ENCODE measurements at regions not wholly inside any gene's neighbourhood (a gene's known extent, or its start where the extent isn't known, plus 50 kb on each side); places are given as distances from the start of the nearest gene placed in this dataset.
"Not testable (repeated sequence)": the region's sequence is repeated elsewhere in the genome, so short reads cannot be mapped to it uniquely, and the experiment has no call there.

GRCh38 chr3:20905210-20905805 lies 719.3 kb upstream of the SGO1 start:
- no peak for DNase-seq

GRCh38 chr3:20904671-20905070 lies 718.7 kb upstream of the SGO1 start:
- DNase-seq: no peak

- no peak for DNase-seq
Measured at GRCh38 chr3:20898962-20899361, 713.0 kb upstream of the SGO1 start.

- DNase-seq: no peak
Measured at GRCh38 chr3:20890111-20890519, 704.1 kb upstream of the SGO1 start.

- DNase-seq: no peak
Measured at GRCh38 chr3:20878691-20879090, 692.7 kb upstream of the SGO1 start.

GRCh38 chr3:20873235-20873634 lies 687.2 kb upstream of the SGO1 start:
- DNase-seq: no peak

GRCh38 chr3:20870106-20870899 lies 684.3 kb upstream of the SGO1 start:
- no peak for DNase-seq

- DNase-seq: no peak
Measured at GRCh38 chr3:20865803-20866202, 679.8 kb upstream of the SGO1 start.

GRCh38 chr3:20861454-20861853 lies 675.4 kb upstream of the SGO1 start:
- DNase-seq: no peak

GRCh38 chr3:20857636-20858035 lies 671.6 kb upstream of the SGO1 start:
- no peak for DNase-seq

GRCh38 chr3:20853890-20854289 lies 667.9 kb upstream of the SGO1 start:
- DNase-seq: no peak

GRCh38 chr3:20852712-20853111 lies 666.7 kb upstream of the SGO1 start:
- DNase-seq: no peak

GRCh38 chr3:20849975-20850374 lies 664.0 kb upstream of the SGO1 start:
- no peak for DNase-seq

- no peak for DNase-seq
Measured at GRCh38 chr3:20846832-20847231, 660.8 kb upstream of the SGO1 start.

GRCh38 chr3:20846066-20846465 lies 660.1 kb upstream of the SGO1 start:
- DNase-seq: no peak

- no peak for DNase-seq
Measured at GRCh38 chr3:20844851-20845250, 658.8 kb upstream of the SGO1 start.

GRCh38 chr3:20842594-20843436 lies 656.8 kb upstream of the SGO1 start:
- DNase-seq: no peak

GRCh38 chr3:20842002-20842401 lies 656.0 kb upstream of the SGO1 start:
- DNase-seq: no peak

- DNase-seq: no peak
Measured at GRCh38 chr3:20837676-20838302, 651.8 kb upstream of the SGO1 start.

- DNase-seq: no peak
Measured at GRCh38 chr3:20836801-20837200, 650.8 kb upstream of the SGO1 start.

- no peak for DNase-seq
Measured at GRCh38 chr3:20832963-20833362, 647.0 kb upstream of the SGO1 start.

- no peak for DNase-seq
Measured at GRCh38 chr3:20822251-20822650, 636.2 kb upstream of the SGO1 start.

GRCh38 chr3:20820872-20821271 lies 634.9 kb upstream of the SGO1 start:
- not testable (repeated sequence) for DNase-seq
